ENCODE measurements at regions not wholly inside any gene's neighbourhood (a gene's known extent, or its start where the extent isn't known, plus 50 kb on each side); places are given as distances from the start of the nearest gene placed in this dataset.

DNA sequence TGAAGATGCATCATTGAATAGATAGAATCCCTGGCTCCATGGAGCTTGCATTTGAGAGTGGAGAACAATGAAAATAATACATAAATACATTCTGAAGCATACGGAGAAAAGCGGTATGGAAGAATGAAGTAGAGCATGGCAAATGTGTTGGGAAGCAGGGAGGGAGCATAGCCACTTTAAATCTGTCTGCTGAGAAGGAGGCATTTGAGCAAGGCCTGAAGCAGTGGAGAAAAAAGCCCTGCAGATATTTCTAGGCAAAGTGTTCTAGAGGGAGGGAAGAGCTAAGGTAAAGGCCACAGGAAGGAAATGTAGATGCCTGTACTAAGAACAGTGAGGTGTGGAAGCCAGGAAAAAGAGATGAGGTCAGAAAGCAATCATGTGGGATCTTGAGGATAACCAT lies 484.8 kb downstream of the CNTN3 start:
- FAIRE-seq (no peak), DNase-seq (ENCODE audit: low read depth, low spot score) (no peak), ATAC-seq (no peak)
- H3K4me2 ChIP-seq (ENCODE audit: control insufficient read depth, insufficient read depth): no peak overlapping the region
- ChIA-PET CTCF (no interaction called here), SMC1A (ENCODE audit: uncharacterized antibody, unreplicated experiment) (no interaction called here), POLR2A (no interaction called here), RAD21 (ENCODE audit: unreplicated experiment) (no interaction called here)
- H3K4me3 ChIP-seq: no peak overlapping the region
- WGBS (ENCODE audit: insufficient coverage, insufficient replicate concordance, low lambda C conversion rate, missing lambda C conversion rate): 41% methylated on average over 2 of the region's 2 CpGs
- in situ Hi-C loops (cut with MboI) (no loop called here), intact Hi-C loops (cut with micrococcal nuclease; ENCODE audit: unreplicated experiment) (no loop called here)
- no peaks in the 10 kb centered on the region for H3K9me3 ChIP-seq (replicated peaks; ENCODE audit: control insufficient read depth, insufficient read depth, low read length)
- no peak overlapping the region for H3K27ac ChIP-seq (ENCODE audit: control insufficient read depth, insufficient read depth)
- no peak for TF ChIP-seq BACH1 (IDR thresholded peaks at IDR 0.05; ENCODE audit: borderline replicate concordance)
- TF ChIP-seq IRF4 (IDR thresholded peaks at IDR 0.05; ENCODE audit: low read depth, low read length): no peak
- no peak for TF ChIP-seq SRF (IDR thresholded peaks at IDR 0.05; ENCODE audit: low read depth in 2 of 2, low read length in 2 of 2)
- TF ChIP-seq, protein P1, sequence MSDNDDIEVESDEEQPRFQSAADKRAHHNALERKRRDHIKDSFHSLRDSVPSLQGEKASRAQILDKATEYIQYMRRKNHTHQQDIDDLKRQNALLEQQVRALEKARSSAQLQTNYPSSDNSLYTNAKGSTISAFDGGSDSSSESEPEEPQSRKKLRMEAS (IDR thresholded peaks at IDR 0.05; ENCODE audit: low read depth, low read length): no peak
- TF ChIP-seq NR2F1 (conservative IDR thresholded peaks at IDR 0.05): no peak
- TF ChIP-seq, protein P2, sequence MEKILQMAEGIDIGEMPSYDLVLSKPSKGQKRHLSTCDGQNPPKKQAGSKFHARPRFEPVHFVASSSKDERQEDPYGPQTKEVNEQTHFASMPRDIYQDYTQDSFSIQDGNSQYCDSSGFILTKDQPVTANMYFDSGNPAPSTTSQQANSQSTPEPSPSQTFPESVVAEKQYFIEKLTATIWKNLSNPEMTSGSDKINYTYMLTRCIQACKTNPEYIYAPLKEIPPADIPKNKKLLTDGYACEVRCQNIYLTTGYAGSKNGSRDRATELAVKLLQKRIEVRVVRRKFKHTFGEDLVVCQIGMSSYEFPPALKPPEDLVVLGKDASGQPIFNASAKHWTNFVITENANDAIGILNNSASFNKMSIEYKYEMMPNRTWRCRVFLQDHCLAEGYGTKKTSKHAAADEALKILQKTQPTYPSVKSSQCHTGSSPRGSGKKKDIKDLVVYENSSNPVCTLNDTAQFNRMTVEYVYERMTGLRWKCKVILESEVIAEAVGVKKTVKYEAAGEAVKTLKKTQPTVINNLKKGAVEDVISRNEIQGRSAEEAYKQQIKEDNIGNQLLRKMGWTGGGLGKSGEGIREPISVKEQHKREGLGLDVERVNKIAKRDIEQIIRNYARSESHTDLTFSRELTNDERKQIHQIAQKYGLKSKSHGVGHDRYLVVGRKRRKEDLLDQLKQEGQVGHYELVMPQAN (conservative IDR thresholded peaks at IDR 0.05): no peak
- TF ChIP-seq, protein P3, sequence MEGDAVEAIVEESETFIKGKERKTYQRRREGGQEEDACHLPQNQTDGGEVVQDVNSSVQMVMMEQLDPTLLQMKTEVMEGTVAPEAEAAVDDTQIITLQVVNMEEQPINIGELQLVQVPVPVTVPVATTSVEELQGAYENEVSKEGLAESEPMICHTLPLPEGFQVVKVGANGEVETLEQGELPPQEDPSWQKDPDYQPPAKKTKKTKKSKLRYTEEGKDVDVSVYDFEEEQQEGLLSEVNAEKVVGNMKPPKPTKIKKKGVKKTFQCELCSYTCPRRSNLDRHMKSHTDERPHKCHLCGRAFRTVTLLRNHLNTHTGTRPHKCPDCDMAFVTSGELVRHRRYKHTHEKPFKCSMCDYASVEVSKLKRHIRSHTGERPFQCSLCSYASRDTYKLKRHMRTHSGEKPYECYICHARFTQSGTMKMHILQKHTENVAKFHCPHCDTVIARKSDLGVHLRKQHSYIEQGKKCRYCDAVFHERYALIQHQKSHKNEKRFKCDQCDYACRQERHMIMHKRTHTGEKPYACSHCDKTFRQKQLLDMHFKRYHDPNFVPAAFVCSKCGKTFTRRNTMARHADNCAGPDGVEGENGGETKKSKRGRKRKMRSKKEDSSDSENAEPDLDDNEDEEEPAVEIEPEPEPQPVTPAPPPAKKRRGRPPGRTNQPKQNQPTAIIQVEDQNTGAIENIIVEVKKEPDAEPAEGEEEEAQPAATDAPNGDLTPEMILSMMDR (IDR thresholded peaks at IDR 0.05 in 2 of 3, conservative IDR thresholded peaks at IDR 0.05 in 1 of 3; ENCODE audit: control insufficient read depth in 2 of 3, extremely low read depth in 1 of 3, insufficient read depth in 1 of 3, low read depth in 3 of 3, low read length in 3 of 3): no peak
- TF ChIP-seq, protein P4, sequence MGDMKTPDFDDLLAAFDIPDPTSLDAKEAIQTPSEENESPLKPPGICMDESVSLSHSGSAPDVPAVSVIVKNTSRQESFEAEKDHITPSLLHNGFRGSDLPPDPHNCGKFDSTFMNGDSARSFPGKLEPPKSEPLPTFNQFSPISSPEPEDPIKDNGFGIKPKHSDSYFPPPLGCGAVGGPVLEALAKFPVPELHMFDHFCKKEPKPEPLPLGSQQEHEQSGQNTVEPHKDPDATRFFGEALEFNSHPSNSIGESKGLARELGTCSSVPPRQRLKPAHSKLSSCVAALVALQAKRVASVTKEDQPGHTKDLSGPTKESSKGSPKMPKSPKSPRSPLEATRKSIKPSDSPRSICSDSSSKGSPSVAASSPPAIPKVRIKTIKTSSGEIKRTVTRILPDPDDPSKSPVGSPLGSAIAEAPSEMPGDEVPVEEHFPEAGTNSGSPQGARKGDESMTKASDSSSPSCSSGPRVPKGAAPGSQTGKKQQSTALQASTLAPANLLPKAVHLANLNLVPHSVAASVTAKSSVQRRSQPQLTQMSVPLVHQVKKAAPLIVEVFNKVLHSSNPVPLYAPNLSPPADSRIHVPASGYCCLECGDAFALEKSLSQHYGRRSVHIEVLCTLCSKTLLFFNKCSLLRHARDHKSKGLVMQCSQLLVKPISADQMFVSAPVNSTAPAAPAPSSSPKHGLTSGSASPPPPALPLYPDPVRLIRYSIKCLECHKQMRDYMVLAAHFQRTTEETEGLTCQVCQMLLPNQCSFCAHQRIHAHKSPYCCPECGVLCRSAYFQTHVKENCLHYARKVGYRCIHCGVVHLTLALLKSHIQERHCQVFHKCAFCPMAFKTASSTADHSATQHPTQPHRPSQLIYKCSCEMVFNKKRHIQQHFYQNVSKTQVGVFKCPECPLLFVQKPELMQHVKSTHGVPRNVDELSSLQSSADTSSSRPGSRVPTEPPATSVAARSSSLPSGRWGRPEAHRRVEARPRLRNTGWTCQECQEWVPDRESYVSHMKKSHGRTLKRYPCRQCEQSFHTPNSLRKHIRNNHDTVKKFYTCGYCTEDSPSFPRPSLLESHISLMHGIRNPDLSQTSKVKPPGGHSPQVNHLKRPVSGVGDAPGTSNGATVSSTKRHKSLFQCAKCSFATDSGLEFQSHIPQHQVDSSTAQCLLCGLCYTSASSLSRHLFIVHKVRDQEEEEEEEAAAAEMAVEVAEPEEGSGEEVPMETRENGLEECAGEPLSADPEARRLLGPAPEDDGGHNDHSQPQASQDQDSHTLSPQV (IDR thresholded peaks at IDR 0.05): no peak
- no peak for TF ChIP-seq GATAD2B (conservative IDR thresholded peaks at IDR 0.05; ENCODE audit: low read depth)
- TF ChIP-seq ZZZ3 (IDR thresholded peaks at IDR 0.05; ENCODE audit: control insufficient read depth, insufficient read length, low read depth): no peak
- TF ChIP-seq POU2F2 (IDR thresholded peaks at IDR 0.05; ENCODE audit: borderline replicate concordance, low read depth, low read length): no peak
- no peak for TF ChIP-seq MTA3 (IDR thresholded peaks at IDR 0.05; ENCODE audit: borderline replicate concordance, low read length)
- TF ChIP-seq NR2C1 (IDR thresholded peaks at IDR 0.05): no peak
- H3K79me2 ChIP-seq (ENCODE audit: control insufficient read depth, insufficient read depth, low read length): no peaks in the 10 kb centered on the region
- H3K36me3 ChIP-seq (ENCODE audit: control insufficient read depth in 2 of 2, insufficient read depth in 2 of 2, low read length in 1 of 2): no peaks in the 10 kb centered on the region
- no TSS peak for BruUV-seq (replicated peaks)
- H3K27me3 ChIP-seq (replicated peaks in 1 of 2; ENCODE audit: control insufficient read depth in 2 of 2, insufficient read depth in 2 of 2, low read length in 1 of 2): no peaks in the 10 kb centered on the region
- no peaks in the 10 kb centered on the region for H4K20me1 ChIP-seq (ENCODE audit: control insufficient read depth, insufficient read depth)
- no peaks in the 10 kb centered on the region for H3K4me1 ChIP-seq (ENCODE audit: control insufficient read depth, insufficient read depth, low read length)
- no peak overlapping the region for H2AFZ ChIP-seq (ENCODE audit: control insufficient read depth, low read depth, low read length)
- H3K9ac ChIP-seq (ENCODE audit: control insufficient read depth, insufficient read depth, low read length): no peak overlapping the region

Data from GM12878 (cell line).